GM21619 (cell line): ENCODE measurements at regions not wholly inside any gene's neighbourhood (a gene's known extent, or its start where the extent isn't known, plus 50 kb on each side); places are given as distances from the start of the nearest gene placed in this dataset.

Experiments
- ATAC-seq: cut with Tn5 transposase; IDR thresholded peaks from one replicate; pipeline ENCODE4 v1.9.1; 2021; ENCODE audit not compliant: unreplicated experiment

DNA sequence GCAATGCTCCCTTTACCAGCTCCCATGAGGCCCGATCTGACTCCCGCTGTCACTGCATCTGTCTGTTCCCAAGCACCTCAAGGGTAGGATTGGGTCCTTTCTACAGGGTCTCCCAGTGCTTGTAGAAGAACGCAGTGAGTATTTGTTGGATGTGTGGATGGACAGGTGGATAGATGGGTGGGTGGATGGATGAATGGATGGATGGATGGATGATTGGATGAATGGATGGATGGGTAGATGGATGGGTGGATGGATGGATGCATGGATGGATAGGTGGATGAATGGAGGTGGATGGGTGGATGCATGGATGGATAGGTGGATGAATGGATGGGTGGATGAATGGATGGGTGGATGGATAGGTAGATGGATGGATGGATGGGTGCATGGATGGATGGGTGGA, 91.6 kb downstream of the HS1BP3 start:
- no peak for ATAC-seq

DNA sequence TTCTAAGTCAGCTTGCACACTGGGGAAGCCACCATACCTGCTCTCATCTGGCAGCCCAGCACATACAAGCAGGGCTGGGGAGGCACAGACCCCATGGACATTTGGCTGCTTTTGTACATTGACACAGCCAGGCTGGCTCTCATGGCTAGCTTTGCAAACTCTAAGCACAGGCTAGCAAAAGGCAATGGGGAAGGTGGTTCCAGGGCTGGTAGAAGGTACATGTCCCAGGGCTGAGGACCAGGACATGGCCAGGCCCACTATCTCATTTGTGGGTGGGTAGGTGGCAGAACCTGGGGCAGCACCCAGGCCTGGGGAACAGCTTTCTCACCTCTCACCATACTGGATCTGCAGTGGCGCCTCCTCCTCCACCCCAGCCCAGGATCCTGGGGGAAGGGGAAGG, 90.9 kb downstream of the HS1BP3 start:
- ATAC-seq: no peak

DNA sequence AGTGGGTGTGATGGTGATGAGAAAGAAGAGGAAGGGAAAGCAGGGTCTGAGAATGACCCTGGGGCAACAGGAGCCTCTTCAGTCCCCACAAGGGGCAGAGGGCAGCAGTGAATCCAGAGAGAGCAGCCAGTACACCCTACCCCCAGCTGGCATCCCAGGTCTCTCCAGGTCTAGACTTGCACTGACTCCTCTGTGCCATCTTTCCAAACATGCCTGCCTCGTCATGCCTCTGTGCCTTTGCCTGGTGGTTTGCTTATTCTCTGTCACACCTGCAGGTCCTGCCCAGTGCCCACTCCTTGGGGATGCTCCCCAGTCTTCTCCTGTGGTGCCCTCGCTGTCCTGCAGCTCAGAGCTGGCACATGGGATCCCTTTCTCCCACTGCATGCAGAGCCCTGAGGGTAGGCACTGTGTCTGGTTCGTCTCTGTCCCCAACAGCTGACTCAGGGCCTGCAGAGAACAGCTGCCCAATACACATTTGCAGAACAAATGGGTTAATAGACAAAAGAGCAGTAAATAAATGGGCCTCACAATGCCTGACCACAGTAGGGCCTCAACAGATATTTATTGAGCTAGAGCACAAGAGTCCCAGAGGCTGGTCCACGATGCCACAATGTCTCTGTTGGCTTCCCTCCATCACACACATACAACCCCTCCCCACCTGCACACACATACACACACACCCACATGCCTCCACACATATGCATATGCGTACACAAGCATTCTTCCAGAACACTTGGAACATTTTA, 89.8 kb downstream of the HS1BP3 start:
- no peak for ATAC-seq

DNA sequence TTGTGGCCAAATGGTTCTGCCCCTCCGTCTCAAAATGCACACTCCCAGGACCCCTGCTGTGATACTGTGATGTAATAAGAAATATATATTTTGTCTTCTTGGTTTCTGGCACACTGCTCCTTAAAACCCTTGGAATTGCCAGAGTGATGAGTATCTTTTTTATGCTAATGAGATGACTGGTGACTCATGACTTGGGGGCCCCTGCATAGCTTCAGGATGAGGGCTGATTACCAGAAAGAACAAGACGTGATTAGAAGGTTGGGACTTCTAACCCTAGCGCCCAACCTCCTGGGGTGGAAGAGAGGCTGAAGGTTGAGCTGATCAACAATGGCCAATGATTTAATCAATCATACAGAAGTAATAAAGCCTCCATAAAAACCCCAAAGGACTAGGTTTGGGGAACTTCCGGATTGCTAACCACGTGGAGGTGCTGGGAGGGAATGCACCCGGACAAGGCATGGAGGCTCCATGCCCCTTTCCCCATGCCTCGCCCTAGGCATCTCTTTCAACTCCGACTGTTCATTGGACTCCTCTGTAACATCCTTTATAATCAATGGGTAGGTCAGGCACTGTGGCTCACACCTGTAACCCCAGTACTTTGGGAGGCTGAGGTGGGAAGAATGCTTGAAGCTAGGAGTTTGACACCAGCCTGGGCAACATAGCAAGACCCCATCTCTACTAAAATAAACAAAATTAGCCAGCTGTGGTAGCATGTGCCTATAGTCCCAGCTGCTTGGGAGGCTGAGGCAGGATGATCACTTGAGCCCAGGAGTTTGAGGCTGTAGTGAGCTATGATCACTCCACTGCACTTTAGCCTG, 89.1 kb downstream of the HS1BP3 start:
- ATAC-seq: no peak

DNA sequence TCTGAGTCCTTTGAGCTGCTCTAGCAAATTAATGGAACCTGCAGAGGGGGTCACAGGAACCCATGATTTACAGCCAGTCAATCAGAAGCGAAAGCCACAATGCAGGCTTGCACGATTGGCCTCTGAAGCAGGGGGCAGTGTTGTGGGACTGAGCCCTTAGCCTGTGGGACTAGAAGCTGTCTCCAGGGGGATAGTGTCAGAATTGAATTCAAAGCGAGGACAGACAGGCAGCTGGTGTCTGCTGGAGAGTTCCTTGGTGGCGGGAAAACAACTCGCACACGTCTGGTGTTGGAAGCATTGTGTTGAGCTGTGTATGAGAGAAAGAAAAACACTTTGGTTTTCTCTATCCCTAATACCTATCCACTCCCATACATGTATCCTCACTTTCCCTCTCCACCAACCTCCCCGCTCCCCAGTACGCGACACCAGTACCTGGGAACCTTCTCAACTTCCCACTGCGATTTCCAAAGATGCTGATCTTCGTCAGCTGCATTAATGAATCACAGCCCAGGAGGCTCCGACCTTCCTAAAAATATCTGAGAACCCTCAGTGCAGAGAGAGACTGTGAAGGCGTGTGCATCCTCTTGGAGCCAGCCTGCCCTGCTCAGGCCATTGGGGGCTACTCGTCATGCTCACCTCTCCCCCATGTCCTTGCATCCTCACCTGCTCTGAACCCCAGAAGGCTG, 88.2 kb downstream of the HS1BP3 start:
- no peak for ATAC-seq

DNA sequence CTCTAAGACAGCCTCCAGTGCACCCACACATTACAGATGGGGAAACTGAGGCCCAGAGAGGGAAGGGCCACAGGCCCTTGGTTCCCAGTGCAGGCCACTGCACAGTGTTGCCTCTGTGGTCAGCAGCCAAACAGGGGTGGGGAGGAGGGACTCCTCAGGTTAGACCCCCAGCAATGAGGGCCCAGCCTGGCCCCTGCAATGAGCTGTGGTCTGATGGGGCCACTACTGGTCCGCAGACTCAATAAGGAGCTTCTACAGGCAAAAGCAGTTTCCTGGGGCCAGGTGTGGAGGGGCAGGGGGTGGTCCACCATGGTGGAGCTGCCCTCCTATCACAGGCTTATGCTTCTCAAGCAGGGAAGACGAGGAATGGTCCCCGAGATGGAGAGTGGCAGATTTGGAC, 87.6 kb downstream of the HS1BP3 start:
- no peak for ATAC-seq

DNA sequence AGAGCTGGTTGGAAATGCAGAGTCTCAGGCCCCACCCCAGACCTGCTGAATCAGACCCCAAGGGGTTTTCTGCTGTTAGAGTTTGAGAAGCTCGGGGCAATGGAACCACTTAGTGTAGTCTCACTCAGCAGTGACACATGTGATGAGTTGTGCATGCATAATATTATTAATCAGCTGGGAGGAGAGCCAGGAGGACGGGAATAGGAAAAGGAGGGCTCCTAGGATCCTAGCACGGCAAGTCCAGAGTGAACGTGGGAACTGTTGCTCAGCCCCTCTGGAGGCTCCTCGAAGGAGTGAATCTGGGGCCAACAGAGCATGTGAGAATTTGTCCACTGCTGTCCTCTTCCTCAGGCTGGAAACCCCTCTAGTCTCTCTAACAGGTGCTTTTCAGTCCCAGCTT, 87.1 kb downstream of the HS1BP3 start:
- ATAC-seq: no peak

DNA sequence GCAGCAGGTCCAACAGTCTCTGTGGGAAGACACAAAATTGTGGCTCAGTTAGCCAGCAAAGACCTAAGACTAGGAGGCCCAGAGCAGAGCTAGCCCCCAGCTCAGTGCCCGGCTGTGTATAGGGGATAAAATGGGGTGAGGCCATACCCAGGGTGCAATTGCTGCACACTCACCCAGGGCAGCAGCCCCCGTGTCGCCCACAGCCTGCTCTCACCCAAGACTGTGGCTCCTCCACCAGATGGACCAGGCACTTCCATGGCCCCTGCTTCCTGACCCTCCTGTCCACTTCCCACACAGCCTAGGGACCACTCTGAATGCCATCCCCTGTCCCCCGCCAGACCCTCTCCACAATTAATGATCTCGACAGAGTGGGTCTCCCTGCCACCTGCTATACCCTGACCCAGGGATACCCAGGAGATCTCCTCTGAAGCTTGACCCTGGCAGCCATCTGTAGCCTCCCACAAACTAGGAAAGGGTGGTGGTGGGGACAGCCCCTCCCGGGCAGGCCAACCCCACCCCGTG, 85.7 kb downstream of the HS1BP3 start:
- no peak for ATAC-seq

DNA sequence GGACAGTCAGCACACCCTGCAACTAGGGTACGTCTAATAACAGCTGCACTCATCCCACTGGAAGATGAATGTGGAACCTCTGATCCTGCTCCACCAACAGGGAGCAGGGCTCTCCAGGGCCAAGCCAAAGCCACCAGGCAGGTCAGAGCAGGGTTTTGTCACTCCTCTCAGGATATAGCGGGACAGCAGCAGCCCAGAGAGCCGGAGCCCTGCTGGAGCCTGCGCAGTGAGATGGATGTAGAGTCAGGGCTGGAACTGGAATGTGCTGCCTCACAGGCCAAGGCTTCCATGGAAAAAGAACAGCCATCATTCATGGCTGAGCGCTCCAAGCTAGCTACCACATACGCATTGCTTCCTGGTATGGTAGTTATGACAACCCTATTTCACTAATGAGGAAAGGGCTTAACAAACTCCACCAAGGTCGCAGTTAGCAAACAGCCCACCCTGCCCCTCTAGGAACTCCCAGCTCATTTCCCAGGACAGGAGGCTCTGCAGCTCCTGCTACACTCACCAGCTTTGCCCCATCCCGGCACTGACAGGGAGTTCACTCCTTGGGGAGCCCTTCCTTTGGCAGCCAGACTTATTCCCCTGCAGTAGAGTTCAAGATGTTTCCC, 85.2 kb downstream of the HS1BP3 start:
- no peak for ATAC-seq

DNA sequence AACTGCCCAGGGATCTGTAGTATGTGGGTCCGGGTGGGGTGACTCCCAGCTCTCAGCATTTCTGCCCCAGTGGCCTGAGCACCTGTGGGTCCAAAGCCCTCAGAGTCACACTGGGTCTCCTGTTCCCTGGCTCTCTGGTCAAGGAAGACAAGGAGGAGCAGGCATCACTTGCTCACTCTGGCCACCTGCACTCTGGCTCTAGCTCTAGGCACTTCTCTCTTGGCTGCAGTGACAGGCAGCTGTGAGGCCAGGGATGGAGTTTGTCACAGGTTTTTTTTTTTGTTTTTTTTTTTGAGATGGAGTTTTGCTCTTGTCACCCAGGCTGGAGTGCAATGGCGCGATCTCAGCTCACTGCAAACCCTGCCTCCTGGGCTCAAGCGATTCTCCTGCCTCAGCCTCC, 84.6 kb downstream of the HS1BP3 start:
- ATAC-seq: no peak

DNA sequence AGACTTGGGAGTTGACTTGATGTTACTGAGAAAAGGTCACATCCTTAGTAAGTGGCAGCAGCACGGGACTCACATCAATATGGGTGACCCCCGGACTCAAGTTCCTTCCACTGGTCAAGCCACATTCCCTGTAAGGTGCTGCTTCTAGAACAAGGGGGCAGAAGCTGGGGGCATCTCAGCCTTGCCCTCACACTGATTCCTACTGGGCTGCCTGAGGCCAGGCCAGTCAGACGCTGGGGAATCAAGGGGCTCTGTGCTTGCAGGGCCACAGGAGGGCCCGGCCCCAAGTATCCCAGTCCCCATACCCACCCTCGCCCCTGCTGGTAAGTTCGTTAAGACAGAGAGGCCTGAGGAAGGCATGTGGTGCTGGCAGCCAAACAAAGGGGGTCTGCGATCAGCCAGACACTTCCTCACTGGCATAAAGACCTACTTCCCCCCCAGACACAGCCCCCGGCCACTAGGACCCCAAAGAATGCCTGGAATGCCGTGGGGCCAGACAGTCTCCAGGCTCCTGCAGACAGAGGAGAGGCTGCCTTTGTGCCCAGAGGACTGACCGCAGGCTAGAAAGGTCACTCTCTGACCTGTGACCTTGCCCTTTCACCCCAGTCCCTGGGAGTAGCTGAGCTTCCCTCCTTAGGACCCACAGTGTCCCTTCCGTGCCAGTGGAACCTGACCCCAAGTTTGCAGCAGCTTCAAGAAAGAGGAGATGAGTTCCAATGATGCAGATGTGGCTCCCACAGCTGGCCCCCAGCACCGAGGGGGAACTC, 83.6 kb downstream of the HS1BP3 start:
- no peak for ATAC-seq
